NCI-H1105 (cell line): ENCODE measurements at regions not wholly inside any gene's neighbourhood (a gene's known extent, or its start where the extent isn't known, plus 50 kb on each side); places are given as distances from the start of the nearest gene placed in this dataset.

Experiments used
- DNase-seq: peaks from one replicate; lab custom pipeline; 2025; lab: John Stamatoyannopoulos, UW

GRCh38 chr12:58268069-58268468 is 326.7 kb downstream of the ATP23 start:
- no peak for DNase-seq

- DNase-seq, result no peak
Observed at GRCh38 chr12:58269476-58269875, 328.1 kb downstream of the ATP23 start.

- DNase-seq, result no peak
Observed at GRCh38 chr12:58270966-58271705, 329.8 kb downstream of the ATP23 start.

- DNase-seq, result no peak
Observed at GRCh38 chr12:58272461-58272860, 331.1 kb downstream of the ATP23 start.

GRCh38 chr12:58277231-58277630 is 335.9 kb downstream of the ATP23 start:
- DNase-seq, result no peak

GRCh38 chr12:58283553-58283952 is 342.2 kb downstream of the ATP23 start:
- DNase-seq, result no peak

GRCh38 chr12:58285551-58285950 is 344.2 kb downstream of the ATP23 start:
- DNase-seq, result no peak

GRCh38 chr12:58286353-58286752 is 345.0 kb downstream of the ATP23 start:
- DNase-seq, result no peak

GRCh38 chr12:58288190-58288589 is 346.8 kb downstream of the ATP23 start:
- DNase-seq, result no peak

GRCh38 chr12:58291106-58291505 is 349.7 kb downstream of the ATP23 start:
- DNase-seq, result no peak

GRCh38 chr12:58293308-58293982 is 352.1 kb downstream of the ATP23 start:
- no peak for DNase-seq

- DNase-seq, result no peak
Observed at GRCh38 chr12:58295268-58295667, 353.9 kb downstream of the ATP23 start.

GRCh38 chr12:58296863-58297262 is 355.5 kb downstream of the ATP23 start:
- DNase-seq, result no peak

- no peak for DNase-seq
Observed at GRCh38 chr12:58298803-58299202, 357.4 kb downstream of the ATP23 start.

- DNase-seq, result no peak
Observed at GRCh38 chr12:58299371-58299770, 358.0 kb downstream of the ATP23 start.

GRCh38 chr12:58301038-58301729 is 359.8 kb downstream of the ATP23 start:
- DNase-seq, result no peak

GRCh38 chr12:58301730-58302122 is 360.4 kb downstream of the ATP23 start:
- no peak for DNase-seq

- no peak for DNase-seq
Observed at GRCh38 chr12:58302487-58303011, 361.2 kb downstream of the ATP23 start.

- DNase-seq, result no peak
Observed at GRCh38 chr12:58306266-58307000, 365.1 kb downstream of the ATP23 start.

- DNase-seq, result no peak
Observed at GRCh38 chr12:58309806-58310205, 368.4 kb downstream of the ATP23 start.

GRCh38 chr12:58310368-58310767 is 369.0 kb downstream of the ATP23 start:
- DNase-seq, result no peak
